ENCODE measurements at regions not wholly inside any gene's neighbourhood (a gene's known extent, or its start where the extent isn't known, plus 50 kb on each side); places are given as distances from the start of the nearest gene placed in this dataset.

GRCh38 chr5:9957214-9957613 lies 292.5 kb downstream of the ATPSCKMT start:
- Histone ChIP-seq H4K20me1 (ENCODE audit: insufficient read depth) (no peaks in the 10 kb centered on the region), H3K4me2 (ENCODE audit: unreplicated experiment) (no peak overlapping the region), H3K36me3 (ENCODE audit: low read depth) (no peaks in the 10 kb centered on the region), H3F3A (ENCODE audit: insufficient read depth) (no peaks in the 10 kb centered on the region), H3K9me3 (ENCODE audit: low read depth) (no peaks in the 10 kb centered on the region), H3K27ac (no peak overlapping the region), H3K79me2 (ENCODE audit: insufficient read depth) (no peaks in the 10 kb centered on the region), H3K4me1 (ENCODE audit: insufficient read depth) (0 out of 2 replicates have a peak, but pooled peaks cover 3% of the 10 kb centered on the region), H3K4me3 (no peak overlapping the region), H3K9ac (no peak overlapping the region), H3K27me3 (replicated peaks; ENCODE audit: insufficient read depth) (0 out of 2 replicates have a peak, but pooled peaks cover 16% of the 10 kb centered on the region), H2AFZ (no peak overlapping the region), H3K9me2 (ENCODE audit: insufficient read depth) (no peaks in the 10 kb centered on the region)
- whole genome bisulfite sequencing, 2 experiments (ENCODE audit: low coverage in 1 of 2, low lambda C conversion rate in 2 of 2, missing lambda C conversion rate in 2 of 2) = 65 to 67% methylated on average over 1 of the region's 1 CpG
- DNase-seq = no peak
- TF ChIP-seq EZH2 (IDR thresholded peaks at IDR 0.05; ENCODE audit: insufficient read depth, poor library complexity, severe bottlenecking) (no peak), EZH2phosphoT487 (IDR thresholded peaks at IDR 0.05; ENCODE audit: insufficient read depth, low read depth) (no peak)
- in situ Hi-C loops (cut with MboI) = no loop called here

- DNase-seq = no peak
- H3K4me1 ChIP-seq (ENCODE audit: insufficient read depth) = 0 out of 2 replicates have a peak, but pooled peaks cover 3% of the 10 kb centered on the region
- no peak overlapping the region for H2AFZ ChIP-seq
- H4K20me1 ChIP-seq (ENCODE audit: insufficient read depth) = no peaks in the 10 kb centered on the region
- H3K9ac ChIP-seq = no peak overlapping the region
- no peaks in the 10 kb centered on the region for H3K9me3 ChIP-seq (ENCODE audit: low read depth)
- H3K79me2 ChIP-seq (ENCODE audit: insufficient read depth) = no peaks in the 10 kb centered on the region
- H3K36me3 ChIP-seq (ENCODE audit: low read depth) = no peaks in the 10 kb centered on the region
- no peaks in the 10 kb centered on the region for H3F3A ChIP-seq (ENCODE audit: insufficient read depth)
- H3K27ac ChIP-seq = no peak overlapping the region
- H3K27me3 ChIP-seq (replicated peaks; ENCODE audit: insufficient read depth) = 0 out of 2 replicates have a peak, but pooled peaks cover 12% of the 10 kb centered on the region
- H3K9me2 ChIP-seq (ENCODE audit: insufficient read depth) = no peaks in the 10 kb centered on the region
- in situ Hi-C loops (cut with MboI) = no loop called here
- H3K4me3 ChIP-seq = no peak overlapping the region
- H3K4me2 ChIP-seq (ENCODE audit: unreplicated experiment) = no peak overlapping the region
- TF ChIP-seq EZH2phosphoT487 (IDR thresholded peaks at IDR 0.05; ENCODE audit: insufficient read depth, low read depth) (no peak), EZH2 (IDR thresholded peaks at IDR 0.05; ENCODE audit: insufficient read depth, poor library complexity, severe bottlenecking) (no peak)
These were observed 293.0 kb downstream of the ATPSCKMT start for GRCh38 chr5:9956725-9957124.

- H3K4me1 ChIP-seq (ENCODE audit: insufficient read depth) = 0 out of 2 replicates have a peak, but pooled peaks cover 3% of the 10 kb centered on the region
- DNase-seq = no peak
- no peak for TF ChIP-seq EZH2 (IDR thresholded peaks at IDR 0.05; ENCODE audit: insufficient read depth, poor library complexity, severe bottlenecking)
- no peak for TF ChIP-seq EZH2phosphoT487 (IDR thresholded peaks at IDR 0.05; ENCODE audit: insufficient read depth, low read depth)
- no peaks in the 10 kb centered on the region for H3K36me3 ChIP-seq (ENCODE audit: low read depth)
- no peak overlapping the region for H3K9ac ChIP-seq
- no peak overlapping the region for H3K27ac ChIP-seq
- no peaks in the 10 kb centered on the region for H3F3A ChIP-seq (ENCODE audit: insufficient read depth)
- H4K20me1 ChIP-seq (ENCODE audit: insufficient read depth) = no peaks in the 10 kb centered on the region
- no peak overlapping the region for H2AFZ ChIP-seq
- in situ Hi-C loops (cut with MboI) = no loop called here
- no peaks in the 10 kb centered on the region for H3K9me2 ChIP-seq (ENCODE audit: insufficient read depth)
- H3K79me2 ChIP-seq (ENCODE audit: insufficient read depth) = no peaks in the 10 kb centered on the region
- 0 out of 2 replicates have a peak, but pooled peaks cover 16% of the 10 kb centered on the region for H3K27me3 ChIP-seq (replicated peaks; ENCODE audit: insufficient read depth)
- 73 to 79% methylated on average over 3 of the region's 3 CpGs for WGBS, 2 experiments (ENCODE audit: low coverage in 1 of 2, low lambda C conversion rate in 2 of 2, missing lambda C conversion rate in 2 of 2)
- H3K4me3 ChIP-seq = no peak overlapping the region
- H3K9me3 ChIP-seq (ENCODE audit: low read depth) = no peaks in the 10 kb centered on the region
- H3K4me2 ChIP-seq (ENCODE audit: unreplicated experiment) = no peak overlapping the region
These were observed 294.1 kb downstream of the ATPSCKMT start for GRCh38 chr5:9955586-9955985.

GRCh38 chr5:9954869-9955268 lies 294.8 kb downstream of the ATPSCKMT start:
- no peaks in the 10 kb centered on the region for H3K9me3 ChIP-seq (ENCODE audit: low read depth)

GRCh38 chr5:9953691-9954090 lies 296.0 kb downstream of the ATPSCKMT start:
- H3K9ac ChIP-seq = no peak overlapping the region
- no peaks in the 10 kb centered on the region for H3K9me3 ChIP-seq (ENCODE audit: low read depth)
- 0 out of 2 replicates have a peak, but pooled peaks cover 15% of the 10 kb centered on the region for H3K27me3 ChIP-seq (replicated peaks; ENCODE audit: insufficient read depth)
- H3K4me1 ChIP-seq (ENCODE audit: insufficient read depth) = 0 out of 2 replicates have a peak, but pooled peaks cover 3% of the 10 kb centered on the region
- no peak overlapping the region for H2AFZ ChIP-seq
- H3K79me2 ChIP-seq (ENCODE audit: insufficient read depth) = no peaks in the 10 kb centered on the region
- no peaks in the 10 kb centered on the region for H3F3A ChIP-seq (ENCODE audit: insufficient read depth)
- H3K9me2 ChIP-seq (ENCODE audit: insufficient read depth) = no peaks in the 10 kb centered on the region
- no peak for DNase-seq
- no peaks in the 10 kb centered on the region for H4K20me1 ChIP-seq (ENCODE audit: insufficient read depth)
- H3K4me2 ChIP-seq (ENCODE audit: unreplicated experiment) = no peak overlapping the region
- H3K4me3 ChIP-seq = no peak overlapping the region
- WGBS, 2 experiments (ENCODE audit: low coverage in 1 of 2, low lambda C conversion rate in 2 of 2, missing lambda C conversion rate in 2 of 2) = 43 to 57% methylated on average over 2 of the region's 2 CpGs
- in situ Hi-C loops (cut with MboI) = no loop called here
- no peaks in the 10 kb centered on the region for H3K36me3 ChIP-seq (ENCODE audit: low read depth)
- TF ChIP-seq EZH2 (IDR thresholded peaks at IDR 0.05; ENCODE audit: insufficient read depth, poor library complexity, severe bottlenecking) (no peak), EZH2phosphoT487 (IDR thresholded peaks at IDR 0.05; ENCODE audit: insufficient read depth, low read depth) (no peak)
- no peak overlapping the region for H3K27ac ChIP-seq

More at GRCh38 chr5:9954869-9955268, 294.8 kb downstream of the ATPSCKMT start:
- TF ChIP-seq EZH2 (IDR thresholded peaks at IDR 0.05; ENCODE audit: insufficient read depth, poor library complexity, severe bottlenecking) (no peak), EZH2phosphoT487 (IDR thresholded peaks at IDR 0.05; ENCODE audit: insufficient read depth, low read depth) (no peak)
- in situ Hi-C loops (cut with MboI) = no loop called here
- WGBS, 2 experiments (ENCODE audit: low coverage in 1 of 2, low lambda C conversion rate in 2 of 2, missing lambda C conversion rate in 2 of 2) = 6 to 7% methylated on average over 2 of the region's 2 CpGs
- Histone ChIP-seq H3K9ac (no peak overlapping the region), H3K27me3 (replicated peaks; ENCODE audit: insufficient read depth) (0 out of 2 replicates have a peak, but pooled peaks cover 20% of the 10 kb centered on the region), H3F3A (ENCODE audit: insufficient read depth) (no peaks in the 10 kb centered on the region), H3K4me3 (no peak overlapping the region), H3K79me2 (ENCODE audit: insufficient read depth) (no peaks in the 10 kb centered on the region), H3K9me2 (ENCODE audit: insufficient read depth) (no peaks in the 10 kb centered on the region), H4K20me1 (ENCODE audit: insufficient read depth) (no peaks in the 10 kb centered on the region), H2AFZ (no peak overlapping the region), H3K4me2 (ENCODE audit: unreplicated experiment) (no peak overlapping the region), H3K4me1 (ENCODE audit: insufficient read depth) (0 out of 2 replicates have a peak, but pooled peaks cover 3% of the 10 kb centered on the region), H3K27ac (no peak overlapping the region), H3K36me3 (ENCODE audit: low read depth) (no peaks in the 10 kb centered on the region)
- peak; percentile 3 for DNase-seq

Measured in GM23248 (cell line).